K562 (cell line): ENCODE measurements at regions not wholly inside any gene's neighbourhood (a gene's known extent, or its start where the extent isn't known, plus 50 kb on each side); places are given as distances from the start of the nearest gene placed in this dataset.

ENCODE experiments used
- BACH1 ChIP-seq: fragments of 200-800 bp; sonication (Bioruptor generic); IDR thresholded peaks from 2 replicates; pipeline ENCODE4 v1.6.1; 2016; ENCODE audit warnings: missing genetic modification characterization, missing compliant biosample characterization
- DPF2 ChIP-seq: fragments of 450-650 bp; IDR thresholded peaks from 2 replicates; pipeline ENCODE4 v1.6.1; 2016
- LCOR ChIP-seq: sonication (generic); formaldehyde crosslinking; IDR thresholded peaks from 2 replicates; pipeline ENCODE4 v1.8.0; 2022; ENCODE audit warnings: mild to moderate bottlenecking, missing genetic modification reagents
- MGA ChIP-seq: fragments of 450-650 bp; IDR thresholded peaks from 2 replicates; pipeline ENCODE4 v1.6.1; 2016; ENCODE audit warnings: mild to moderate bottlenecking, moderate library complexity
- POLR3G ChIP-seq: IDR thresholded peaks from 2 replicates; pipeline ENCODE4 v1.6.1; 2011; ENCODE audit not compliant: insufficient read length, insufficient replicate concordance; ENCODE audit errors: extremely low read depth
- RAD51 ChIP-seq: fragments of 450-650 bp; IDR thresholded peaks from 2 replicates; pipeline ENCODE4 v1.7.1; 2016; ENCODE audit warnings: low read depth, mild to moderate bottlenecking, borderline replicate concordance
- SMARCA4 ChIP-seq: fragments of 450-650 bp; IDR thresholded peaks from 2 replicates; pipeline ENCODE4 v1.6.1; 2016
- SP2 ChIP-seq: IDR thresholded peaks from 2 replicates; pipeline ENCODE4 v1.6.1; 2011; ENCODE audit warnings: mild to moderate bottlenecking, low read depth, low read length, moderate library complexity; ENCODE audit not compliant: poor library complexity, severe bottlenecking; ENCODE audit errors: extremely low read depth
- TRIM24 ChIP-seq, 2 experiments: fragments of 450-650 bp; IDR thresholded peaks; 2 replicates each; pipeline ENCODE4 v1.6.1; 2016
- ZFX ChIP-seq: sonication (generic); formaldehyde crosslinking; IDR thresholded peaks from 2 replicates; pipeline ENCODE4 v1.8.0; 2022; ENCODE audit warnings: mild to moderate bottlenecking, missing genetic modification reagents, moderate library complexity
- ZMIZ1 ChIP-seq, 2 experiments: fragments of 150-350 bp in 1 of 2; IDR thresholded peaks; 2 replicates each; pipeline ENCODE4 v1.6.1; 2012 to 2016; ENCODE audit warnings: low read depth in 2 of 2, low read length in 2 of 2, mild to moderate bottlenecking in 1 of 2, moderate library complexity in 1 of 2
- ZNF589 ChIP-seq: fragments of 200-800 bp; sonication (Bioruptor generic); IDR thresholded peaks from 2 replicates; pipeline ENCODE4 v1.6.1; 2016; ENCODE audit warnings: low read depth, missing genetic modification characterization, missing compliant biosample characterization

DNA sequence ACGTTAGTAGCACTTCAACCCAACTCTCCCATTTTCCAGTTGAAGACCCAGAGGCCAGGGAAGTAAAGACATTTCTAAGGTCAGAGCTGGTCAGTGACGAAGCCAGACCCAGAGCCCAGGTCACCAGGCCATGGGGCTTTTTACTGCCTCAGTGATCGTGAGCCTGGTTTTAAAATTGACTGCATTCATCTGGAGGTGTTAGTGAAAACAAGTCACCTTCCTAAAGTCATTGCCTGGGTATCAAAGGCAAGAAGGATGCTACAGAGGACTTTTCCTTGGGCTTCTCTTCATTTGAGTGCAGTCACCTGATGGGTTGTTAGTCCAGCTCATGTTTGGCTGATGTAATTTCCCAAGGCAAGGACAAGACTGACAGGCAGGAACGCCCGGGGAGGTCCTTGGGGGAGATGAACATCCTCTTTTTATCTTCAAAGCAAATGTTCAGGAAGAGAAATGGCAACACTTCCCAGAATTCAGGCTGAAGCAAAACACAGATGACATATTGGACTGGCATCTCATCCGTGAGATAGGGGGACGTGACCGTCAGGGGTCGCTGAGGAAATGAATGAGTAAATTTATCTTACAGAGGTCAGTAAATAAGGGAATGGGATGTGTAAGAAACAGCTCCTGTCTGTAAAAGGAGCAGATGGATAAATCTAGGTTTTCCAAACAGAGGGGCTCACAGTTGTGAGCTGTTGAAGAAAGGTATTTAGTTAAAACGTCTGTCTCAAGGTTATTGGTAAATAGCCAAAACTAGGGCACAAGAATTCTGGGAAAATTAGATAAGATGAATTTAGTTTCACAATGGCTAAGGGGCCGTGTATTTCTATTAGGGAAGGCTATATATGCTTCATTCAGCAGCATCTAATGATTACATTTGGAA, 201.2 kb downstream of the OPA1 start (continued):
- TF ChIP-seq ZMIZ1 (IDR thresholded peaks at IDR 0.05; ENCODE audit: low read depth in 2 of 2, low read length in 2 of 2) (no peak; a peak in 1 of 4 replicates), TRIM24 (IDR thresholded peaks at IDR 0.05) (peak; percentile 41 to 44; a peak in 2 of 4 replicates), ZNF589 (CRISPR knock-in tag) (peak; percentile 84), RAD51 (peak; percentile 71), SP2 (no peak), BACH1 (tag) (peak; percentile 74), LCOR (CRISPR knock-in tag) (0 out of 2 replicates have a peak, but pooled peaks have one; percentile 50), SMARCA4 (peak; percentile 55; the same call in 1 of the 2 replicates), MGA (peak; percentile 81), ZFX (CRISPR knock-in tag) (no peak), DPF2 (peak; percentile 73; the same call in 1 of the 2 replicates), POLR3G (no peak)
